Fibroblast of lung (primary cell): ENCODE measurements at regions not wholly inside any gene's neighbourhood (a gene's known extent, or its start where the extent isn't known, plus 50 kb on each side); places are given as distances from the start of the nearest gene placed in this dataset.

Source experiments
- DNase-seq, 2 donors: peaks; one replicate each; pipeline versions ENCODE4 v3.0.0 to v3.0.0-alpha.2; 2010; ENCODE audit warnings: low read depth in 2 of 2
- H2AFZ ChIP-seq: 2 replicates; pipeline ENCODE4 v1.5.1; 2012; ENCODE audit warnings: low read length, control low read depth, inconsistent platforms
- H3K27ac ChIP-seq: 2 replicates; pipeline ENCODE4 v1.5.1; 2011; ENCODE audit warnings: low read length, control low read depth; ENCODE audit not compliant: insufficient read depth
- H3K27me3 ChIP-seq: 2 replicates; pipeline ENCODE4 v1.5.1; 2011; ENCODE audit warnings: mild to moderate bottlenecking, low read length; ENCODE audit not compliant: control insufficient read depth, insufficient read depth
- H3K36me3 ChIP-seq: 2 replicates; pipeline ENCODE4 v1.5.1; 2011; ENCODE audit warnings: low read length; ENCODE audit not compliant: control insufficient read depth, insufficient read depth
- H3K4me1 ChIP-seq: 2 replicates; pipeline ENCODE4 v1.5.1; 2011; ENCODE audit warnings: low read length; ENCODE audit not compliant: control insufficient read depth, insufficient read depth; ENCODE audit errors: extremely low read depth
- H3K4me2 ChIP-seq: 2 replicates; pipeline ENCODE4 v1.5.1; 2011; ENCODE audit warnings: low read length, control low read depth; ENCODE audit not compliant: insufficient read depth; ENCODE audit errors: extremely low read depth
- H3K4me3 ChIP-seq, 4 experiments: fragments of 200-600 bp in 1 of 4; sonication (generic) in 1 of 4; replicated peaks in 1 of 4; 2 replicates each; pipeline ENCODE4 v1.5.1; 2011 to 2016; ENCODE audit warnings: low read length in 4 of 4, low read depth in 3 of 4, mild to moderate bottlenecking in 3 of 4, control low read depth in 2 of 4, inconsistent platforms in 1 of 4, mixed read lengths in 1 of 4; ENCODE audit not compliant: insufficient read depth in 1 of 4; ENCODE audit errors: control extremely low read depth in 1 of 4
- H3K79me2 ChIP-seq: 2 replicates; pipeline ENCODE4 v1.5.1; 2012; ENCODE audit warnings: mild to moderate bottlenecking, low read length, inconsistent platforms; ENCODE audit not compliant: control insufficient read depth, insufficient read depth
- H3K9ac ChIP-seq: 2 replicates; pipeline ENCODE4 v1.5.1; 2011; ENCODE audit warnings: mild to moderate bottlenecking, low read length, control low read depth; ENCODE audit not compliant: insufficient read depth
- H3K9me3 ChIP-seq: 2 replicates; pipeline ENCODE4 v1.5.1; 2012; ENCODE audit warnings: low read depth, low read length; ENCODE audit not compliant: control insufficient read depth, insufficient read depth
- H4K20me1 ChIP-seq: 2 replicates; pipeline ENCODE4 v1.5.1; 2011; ENCODE audit warnings: low read length; ENCODE audit not compliant: control insufficient read depth, insufficient read depth; ENCODE audit errors: extremely low read depth
- EZH2 ChIP-seq: IDR thresholded peaks from 2 replicates; pipeline ENCODE4 v1.5.1; 2012; ENCODE audit warnings: low read length, control low read depth, mild to moderate bottlenecking; ENCODE audit errors: missing control alignments
- TF ChIP-seq, protein P1 (sequence below), 2 donors: IDR thresholded peaks in 1 of 2; conservative IDR thresholded peaks in 1 of 2; 1 replicate in 1 of 2; 2 replicates in 1 of 2; pipeline ENCODE4 v1.5.1; 2011 to 2012; ENCODE audit warnings: low read length in 2 of 2, control low read depth in 1 of 2, inconsistent platforms in 1 of 2, low read depth in 1 of 2, mild to moderate bottlenecking in 1 of 2

GRCh38 chr5:121292664-121293063, 559.0 kb upstream of the FTMT start:
- H3K4me2 ChIP-seq: no peak overlapping the region
- H2AFZ ChIP-seq: no peak overlapping the region
- no peak for DNase-seq
- TF ChIP-seq, protein P1, sequence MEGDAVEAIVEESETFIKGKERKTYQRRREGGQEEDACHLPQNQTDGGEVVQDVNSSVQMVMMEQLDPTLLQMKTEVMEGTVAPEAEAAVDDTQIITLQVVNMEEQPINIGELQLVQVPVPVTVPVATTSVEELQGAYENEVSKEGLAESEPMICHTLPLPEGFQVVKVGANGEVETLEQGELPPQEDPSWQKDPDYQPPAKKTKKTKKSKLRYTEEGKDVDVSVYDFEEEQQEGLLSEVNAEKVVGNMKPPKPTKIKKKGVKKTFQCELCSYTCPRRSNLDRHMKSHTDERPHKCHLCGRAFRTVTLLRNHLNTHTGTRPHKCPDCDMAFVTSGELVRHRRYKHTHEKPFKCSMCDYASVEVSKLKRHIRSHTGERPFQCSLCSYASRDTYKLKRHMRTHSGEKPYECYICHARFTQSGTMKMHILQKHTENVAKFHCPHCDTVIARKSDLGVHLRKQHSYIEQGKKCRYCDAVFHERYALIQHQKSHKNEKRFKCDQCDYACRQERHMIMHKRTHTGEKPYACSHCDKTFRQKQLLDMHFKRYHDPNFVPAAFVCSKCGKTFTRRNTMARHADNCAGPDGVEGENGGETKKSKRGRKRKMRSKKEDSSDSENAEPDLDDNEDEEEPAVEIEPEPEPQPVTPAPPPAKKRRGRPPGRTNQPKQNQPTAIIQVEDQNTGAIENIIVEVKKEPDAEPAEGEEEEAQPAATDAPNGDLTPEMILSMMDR (conservative IDR thresholded peaks at IDR 0.05 in 1 of 2, IDR thresholded peaks at IDR 0.05 in 1 of 2; ENCODE audit: low read depth in 1 of 2, low read length in 2 of 2): no peak
- H3K9me3 ChIP-seq: no peaks in the 10 kb centered on the region
- no peaks in the 10 kb centered on the region for H3K36me3 ChIP-seq
- no peak overlapping the region for H3K9ac ChIP-seq
- no peaks in the 10 kb centered on the region for H4K20me1 ChIP-seq
- no peak overlapping the region for H3K4me3 ChIP-seq
- H3K4me1 ChIP-seq: no peaks in the 10 kb centered on the region
- H3K27me3 ChIP-seq: no peaks in the 10 kb centered on the region
- H3K27ac ChIP-seq: no peak overlapping the region
- H3K79me2 ChIP-seq: no peaks in the 10 kb centered on the region

DNA sequence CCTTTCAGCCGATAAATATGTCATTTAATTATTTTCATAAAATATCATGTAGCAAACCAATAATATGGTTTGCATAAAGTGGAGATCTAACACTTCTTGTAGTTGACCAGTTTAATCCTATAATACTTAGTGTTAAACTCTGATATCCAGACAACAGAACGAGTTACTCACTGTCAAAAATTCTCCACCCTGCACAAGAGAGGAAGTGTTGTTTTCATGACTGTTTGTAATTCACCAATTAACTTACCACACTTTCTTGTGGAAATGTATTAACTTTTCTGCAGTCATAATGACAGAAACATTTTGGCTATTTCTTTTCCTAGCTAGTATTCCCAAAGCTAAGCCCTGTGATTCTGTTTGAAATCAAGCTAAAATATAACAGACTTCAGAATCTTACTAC, 555.3 kb upstream of the FTMT start:
- TF ChIP-seq, protein P1 (conservative IDR thresholded peaks at IDR 0.05 in 1 of 2, IDR thresholded peaks at IDR 0.05 in 1 of 2; ENCODE audit: low read depth in 1 of 2, low read length in 2 of 2): no peak
- DNase-seq: no peak
- Histone ChIP-seq H3K4me1 (no peaks in the 10 kb centered on the region), H3K27ac (no peak overlapping the region), H3K9me3 (no peaks in the 10 kb centered on the region), H4K20me1 (no peaks in the 10 kb centered on the region), H3K9ac (no peak overlapping the region), H2AFZ (no peak overlapping the region), H3K27me3 (no peaks in the 10 kb centered on the region), H3K4me3 (no peak overlapping the region), H3K79me2 (no peaks in the 10 kb centered on the region), H3K4me2 (no peak overlapping the region), H3K36me3 (no peaks in the 10 kb centered on the region)

GRCh38 chr5:121299153-121299552, 552.5 kb upstream of the FTMT start:
- no peaks in the 10 kb centered on the region for H4K20me1 ChIP-seq
- no peak overlapping the region for H3K9ac ChIP-seq

More at GRCh38 chr5:121299153-121299552, 552.5 kb upstream of the FTMT start:
- Histone ChIP-seq H3K36me3 (no peaks in the 10 kb centered on the region), H3K4me3 (no peak overlapping the region), H3K4me2 (no peak overlapping the region), H3K27me3 (no peaks in the 10 kb centered on the region), H2AFZ (no peak overlapping the region), H3K27ac (no peak overlapping the region), H3K9me3 (no peaks in the 10 kb centered on the region), H3K4me1 (no peaks in the 10 kb centered on the region), H3K79me2 (no peaks in the 10 kb centered on the region)
- TF ChIP-seq EZH2: no peak
- TF ChIP-seq, protein P1 (conservative IDR thresholded peaks at IDR 0.05 in 1 of 2, IDR thresholded peaks at IDR 0.05 in 1 of 2; ENCODE audit: low read depth in 1 of 2, low read length in 2 of 2): no peak
- DNase-seq: no peak
